ENCODE measurements at regions not wholly inside any gene's neighbourhood (a gene's known extent, or its start where the extent isn't known, plus 50 kb on each side); places are given as distances from the start of the nearest gene placed in this dataset.

DNA sequence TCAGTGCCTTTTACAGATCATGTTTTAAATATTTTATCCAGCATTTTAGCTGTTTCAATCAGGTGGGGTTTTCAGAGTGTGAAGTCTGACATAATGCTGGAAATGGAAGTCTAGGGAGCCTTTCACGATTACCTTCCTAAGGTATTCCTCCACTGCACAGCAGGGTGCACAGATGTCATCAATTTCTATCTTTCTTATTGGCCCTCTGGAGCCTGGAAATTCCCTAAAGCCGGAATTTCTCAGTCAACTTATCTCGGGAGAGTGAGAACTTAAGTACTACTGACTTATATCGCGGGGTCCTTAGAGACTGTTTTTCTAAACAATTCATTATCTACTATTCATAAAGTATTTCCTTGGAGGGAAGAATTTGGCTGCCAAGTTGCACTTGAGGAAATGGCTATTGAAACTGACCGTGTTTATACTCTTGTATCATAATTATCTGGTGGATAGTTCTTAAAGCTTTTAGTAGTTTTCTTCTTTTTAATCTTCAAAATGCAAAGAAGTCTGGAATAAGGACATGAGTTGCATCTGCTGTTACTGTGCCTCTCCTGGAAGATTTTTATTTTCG, 311.8 kb upstream of the B3GALT2 start:
- DNase-seq: no peak

DNA sequence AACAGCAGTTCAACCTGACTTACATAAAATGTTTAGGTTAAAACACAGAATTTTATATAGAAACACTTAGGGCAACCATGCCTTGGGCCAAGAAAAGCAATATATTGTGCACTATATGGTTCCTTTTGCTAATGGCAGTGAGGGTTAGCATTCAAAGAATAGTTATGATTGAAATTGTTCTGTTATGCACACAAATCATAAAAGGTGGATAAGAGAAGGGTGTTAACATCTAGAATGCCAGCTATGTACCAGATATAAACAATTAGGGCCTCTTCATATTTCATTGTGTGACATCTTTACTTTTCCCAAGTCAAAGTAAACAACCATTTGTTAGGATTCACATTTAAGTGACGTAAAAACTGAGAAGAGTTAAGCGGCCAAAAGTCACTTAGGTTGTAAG, 308.0 kb upstream of the B3GALT2 start:
- DNase-seq: no peak

DNA sequence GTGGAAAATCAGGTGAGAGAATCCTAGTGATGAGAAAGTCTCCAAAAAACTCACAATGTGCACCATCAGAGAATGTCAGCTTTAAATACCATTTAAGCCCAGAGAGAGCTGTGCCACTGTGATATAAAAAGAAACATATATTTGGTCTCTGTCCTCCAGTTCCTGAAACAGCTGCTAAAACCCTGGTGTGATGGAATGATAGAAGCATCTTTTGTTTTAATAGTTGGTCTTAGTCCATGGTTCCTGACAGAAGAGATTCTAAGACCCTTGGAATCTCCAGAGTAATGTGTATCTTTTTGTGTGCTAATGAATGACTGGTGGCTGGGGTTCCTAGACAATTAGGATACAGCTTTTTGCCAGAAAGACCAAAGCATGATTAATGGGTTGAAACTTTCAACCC, 302.8 kb upstream of the B3GALT2 start:
- DNase-seq: no peak

DNA sequence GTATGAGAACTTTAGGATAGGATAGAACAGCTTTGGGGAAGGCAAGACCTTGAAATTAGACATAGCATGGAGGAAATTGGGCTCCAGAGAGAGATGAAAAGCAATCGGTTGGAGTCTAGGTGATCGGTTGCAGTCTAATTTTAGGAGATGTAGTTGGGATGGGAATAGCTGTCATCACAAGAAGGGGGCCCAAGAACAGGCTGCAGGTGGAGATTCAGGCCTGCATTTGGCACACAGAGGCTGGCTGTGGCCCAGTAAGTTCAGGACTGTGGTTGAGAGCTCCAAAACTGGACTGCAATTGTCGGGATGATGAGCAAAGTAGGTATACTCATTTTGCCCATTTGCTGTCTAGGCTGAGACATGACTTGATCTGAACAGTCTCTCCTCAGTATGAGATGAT, 301.3 kb upstream of the B3GALT2 start:
- DNase-seq: no peak

DNA sequence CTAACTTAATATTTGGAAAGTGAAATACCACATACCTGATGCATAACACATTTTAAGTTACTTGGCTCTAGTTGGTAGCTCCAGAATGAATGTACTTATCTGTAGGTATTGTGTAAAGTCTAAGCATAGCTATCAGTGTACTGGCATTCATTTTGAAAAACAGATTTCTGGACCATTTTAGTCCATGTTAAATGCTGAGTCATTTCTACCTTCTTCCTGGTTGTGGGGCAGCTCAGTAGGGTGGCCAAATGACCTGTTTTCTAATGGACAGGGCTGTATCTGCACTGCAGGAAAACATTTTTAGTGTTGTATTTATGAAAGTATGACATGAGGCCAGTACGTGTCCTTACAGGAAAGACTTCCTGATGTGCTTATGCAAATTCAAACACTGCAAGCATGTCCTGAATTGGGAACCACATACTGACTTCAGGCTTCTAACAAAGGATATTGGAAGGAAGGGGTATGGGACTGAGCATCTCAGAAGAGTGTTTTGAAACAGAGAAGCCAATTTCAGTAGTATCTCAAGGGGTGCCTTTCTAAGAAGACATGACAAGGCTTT, 300.3 kb upstream of the B3GALT2 start:
- no peak for DNase-seq

DNA sequence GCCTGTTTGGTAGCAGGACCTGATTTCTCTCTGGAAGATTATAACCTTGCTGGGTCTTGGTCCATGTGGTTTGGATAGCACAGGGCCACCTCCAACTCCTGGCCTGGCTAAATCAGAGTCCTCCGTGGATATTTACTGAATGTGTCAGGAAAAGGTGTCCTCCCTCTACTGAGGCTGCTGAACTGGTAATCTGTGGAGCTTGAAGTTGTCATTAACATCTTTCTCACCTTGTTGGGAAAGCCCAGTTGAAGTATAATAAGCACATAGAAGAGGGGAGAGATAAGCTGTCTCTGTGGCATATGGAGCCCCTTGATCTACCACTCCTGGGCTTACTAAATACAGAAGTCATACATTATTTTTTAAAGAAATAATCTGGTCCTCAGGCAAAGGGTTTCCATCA, 294.3 kb upstream of the B3GALT2 start:
- DNase-seq: no peak

DNA sequence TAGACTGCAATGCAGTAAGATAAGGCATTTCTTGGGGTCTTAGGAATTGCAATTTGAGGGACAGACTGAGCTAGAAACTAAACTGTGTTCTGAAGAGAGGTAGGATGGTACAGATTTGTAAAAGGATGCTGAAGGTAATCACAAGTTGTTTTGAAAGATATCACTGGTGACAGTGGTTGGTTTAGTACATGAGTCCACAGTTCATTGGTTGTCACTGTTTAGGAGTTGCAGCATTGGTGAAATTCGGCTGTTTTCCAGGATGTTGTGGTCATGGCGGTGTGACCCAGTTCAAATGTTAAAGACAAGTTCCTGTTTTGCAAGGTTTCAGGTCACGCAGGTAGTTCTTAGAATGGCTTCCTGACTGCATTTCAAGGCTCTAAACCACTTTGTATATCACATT, 292.8 kb upstream of the B3GALT2 start:
- DNase-seq: no peak

DNA sequence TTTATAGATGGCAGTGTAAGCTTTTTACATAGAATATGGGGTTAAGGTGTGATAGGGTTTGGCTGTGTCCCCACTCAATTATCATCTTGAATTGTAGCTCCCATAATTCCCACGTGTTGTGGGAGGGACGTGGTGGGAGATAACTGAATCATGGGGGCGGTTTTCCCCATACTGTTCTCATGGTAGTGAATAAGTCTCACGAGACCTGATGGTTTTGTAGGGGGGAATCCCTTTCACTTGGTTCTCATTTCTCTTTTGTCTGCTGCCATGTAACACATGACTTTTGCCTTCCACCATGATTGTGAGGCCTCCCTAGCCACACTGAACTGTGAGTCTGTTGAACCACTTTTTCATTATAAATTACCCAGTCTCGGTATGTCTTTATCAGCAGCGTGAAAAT, 290.3 kb upstream of the B3GALT2 start:
- DNase-seq: peak; percentile 7 to 36 (median 11)

DNA sequence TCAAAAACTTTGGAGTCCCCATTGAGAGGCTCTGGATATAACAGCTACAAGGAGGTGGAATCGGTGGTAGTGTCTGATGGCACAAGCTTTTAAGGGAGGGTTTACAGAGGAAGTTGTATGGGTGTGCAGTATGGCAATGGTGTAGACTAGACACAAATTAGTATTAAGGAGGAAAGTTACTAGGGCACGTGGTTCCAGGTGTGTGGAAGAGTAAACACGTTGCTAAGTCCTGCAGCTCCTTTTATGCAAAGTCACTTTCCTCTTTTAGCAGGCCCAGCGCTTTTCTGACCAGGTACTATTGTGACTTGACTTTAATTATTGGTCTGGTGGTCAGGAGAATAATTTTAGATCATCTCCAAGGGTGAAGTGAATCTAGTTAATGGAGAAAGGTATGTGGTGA, 287.5 kb upstream of the B3GALT2 start:
- DNase-seq: no peak

DNA sequence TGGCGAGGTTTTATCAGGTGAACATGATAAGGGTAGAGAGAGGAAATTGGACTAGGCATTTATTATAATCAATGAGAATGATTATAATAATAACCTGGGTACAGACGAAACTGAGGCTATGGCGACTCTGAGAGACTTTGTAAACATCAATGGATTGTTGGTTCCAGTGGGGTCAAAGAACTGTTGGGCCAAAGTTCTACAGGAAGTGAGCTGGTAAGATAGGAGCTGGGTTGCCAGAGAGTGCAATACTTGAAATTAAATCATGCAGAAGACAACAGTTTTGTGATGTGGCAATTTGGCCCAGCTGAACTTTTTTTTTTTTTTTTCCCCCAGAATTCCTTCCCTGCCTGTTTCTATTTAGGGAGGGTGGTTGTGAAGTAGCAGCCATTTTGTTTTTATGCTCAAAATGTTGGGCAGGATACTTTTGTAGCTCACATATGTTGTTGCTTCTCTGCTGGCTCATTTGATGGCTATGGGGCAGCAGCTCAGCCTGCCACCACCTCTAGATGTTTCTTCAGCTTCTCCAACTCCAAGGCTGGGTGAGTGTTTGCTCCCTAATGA, 286.5 kb upstream of the B3GALT2 start:
- DNase-seq: no peak

DNA sequence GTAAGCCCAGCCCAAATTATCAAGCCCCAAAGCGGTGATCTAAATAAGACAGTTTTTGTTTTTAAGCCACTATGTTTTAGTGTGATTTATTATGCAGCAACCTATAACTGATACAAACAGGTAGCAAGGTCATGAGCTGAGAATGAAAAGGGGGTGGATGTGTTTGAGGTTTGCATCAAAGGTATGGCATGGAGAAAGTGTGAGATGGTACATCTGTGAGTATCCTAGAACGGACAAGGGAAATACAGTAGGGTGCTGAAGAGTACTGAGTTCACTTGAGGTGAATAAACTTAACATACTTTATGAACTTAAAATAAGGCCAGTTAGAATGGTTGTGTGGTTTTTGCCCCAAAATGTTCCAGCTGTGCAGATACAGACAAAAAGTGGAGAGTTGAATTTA, 286.0 kb upstream of the B3GALT2 start:
- DNase-seq: peak in 1 of 3 donors; percentile 11

DNA sequence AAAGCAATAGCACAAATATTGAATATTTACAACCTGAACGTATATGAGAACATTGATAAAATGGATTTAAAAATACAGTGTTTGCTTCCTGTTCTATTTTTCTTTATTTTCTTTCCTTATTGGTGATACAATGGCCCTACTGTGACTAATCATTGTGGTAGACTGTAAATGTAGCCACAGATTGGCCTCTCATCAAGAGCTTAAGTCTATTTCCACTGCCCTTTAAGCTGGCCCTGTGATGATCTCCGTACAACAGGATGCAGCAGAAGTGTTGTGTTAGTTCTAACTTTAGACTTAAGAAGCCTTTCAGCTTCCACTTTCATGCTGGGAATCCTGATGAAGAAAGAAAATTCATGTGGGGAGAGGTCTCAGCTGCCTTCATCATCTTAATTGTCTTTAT, 285.6 kb upstream of the B3GALT2 start:
- peak in 1 of 3 donors; percentile 9 for DNase-seq

DNA sequence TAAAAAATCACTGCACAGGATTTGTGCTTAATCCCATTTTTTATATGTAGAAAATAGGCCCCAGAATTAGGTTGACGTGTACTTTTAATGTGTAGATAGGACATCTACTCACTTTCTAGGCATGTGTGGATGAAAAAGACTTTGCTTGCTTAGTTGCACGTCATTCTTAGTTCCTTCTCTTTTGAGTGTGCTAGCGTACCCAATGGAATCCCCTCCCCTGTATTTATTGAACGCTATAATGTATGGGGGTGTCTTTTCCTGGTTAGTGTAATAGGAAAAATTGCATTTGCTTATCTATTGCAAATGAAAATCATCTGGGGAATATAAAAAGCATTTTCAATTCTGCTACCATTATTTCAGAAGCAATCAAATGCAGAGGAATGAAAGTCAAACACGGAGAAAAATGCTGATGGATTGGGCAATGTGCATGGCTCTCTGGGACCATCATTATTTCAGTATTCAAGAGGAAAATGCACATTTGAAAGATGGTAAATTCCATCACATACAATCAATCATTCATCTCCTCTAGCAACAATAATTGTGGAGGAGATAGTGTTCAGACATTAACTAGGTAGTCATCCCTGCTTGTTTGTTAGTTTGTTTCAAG, 277.0 kb upstream of the B3GALT2 start:
- no peak for DNase-seq

DNA sequence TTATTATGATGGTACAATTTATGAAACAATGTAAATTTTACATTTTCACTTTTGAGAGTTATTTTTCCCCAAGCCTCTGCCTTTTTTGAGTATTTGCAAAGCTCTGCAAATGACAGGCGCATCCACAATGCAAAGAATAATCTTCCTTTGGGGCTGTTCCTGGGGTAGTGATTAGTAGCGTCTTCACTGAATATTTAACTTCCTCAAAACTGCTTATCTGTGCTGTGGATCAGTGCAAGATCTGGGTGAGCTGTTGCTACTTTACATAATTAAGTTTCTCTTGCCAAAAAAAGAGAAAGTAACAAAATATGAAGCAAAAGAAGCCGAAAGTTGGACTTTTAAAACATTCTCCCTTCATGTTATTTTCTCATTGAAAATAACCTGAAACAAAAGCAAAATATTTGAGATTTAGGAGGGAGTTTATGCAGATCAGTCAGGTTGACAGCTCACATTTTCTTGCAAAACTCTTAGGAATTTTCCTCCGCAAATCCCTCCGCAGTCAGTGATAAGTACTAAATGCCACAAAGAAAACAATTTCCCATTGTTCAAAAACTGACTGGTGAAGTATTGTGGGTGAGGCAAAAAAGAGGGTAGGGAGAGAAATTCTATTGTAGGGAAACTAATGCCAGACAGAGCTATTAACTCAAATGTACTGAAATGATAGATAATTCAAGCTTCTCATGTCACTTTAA, 276.4 kb upstream of the B3GALT2 start:
- DNase-seq: peak; percentile 7 to 20 (median 15)

DNA sequence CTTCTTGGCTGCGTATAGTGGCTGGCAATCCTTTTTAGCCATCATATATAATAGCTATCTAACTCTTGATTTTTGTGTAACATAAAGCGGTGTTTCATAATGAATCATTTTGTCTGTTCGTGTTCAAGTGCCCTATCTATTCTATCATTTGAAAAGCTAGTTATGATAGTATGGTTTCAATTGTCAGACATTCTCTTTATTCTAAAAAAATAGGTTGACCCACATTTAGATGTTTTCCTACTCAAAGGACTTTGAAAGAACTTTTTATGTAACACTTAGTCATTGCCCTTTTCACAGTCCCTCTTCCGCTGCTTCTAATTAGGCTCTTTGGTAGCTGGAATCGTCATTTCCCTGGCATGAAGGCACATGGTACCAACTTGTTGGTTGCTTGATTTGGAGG, 272.2 kb upstream of the B3GALT2 start:
- DNase-seq: no peak

DNA sequence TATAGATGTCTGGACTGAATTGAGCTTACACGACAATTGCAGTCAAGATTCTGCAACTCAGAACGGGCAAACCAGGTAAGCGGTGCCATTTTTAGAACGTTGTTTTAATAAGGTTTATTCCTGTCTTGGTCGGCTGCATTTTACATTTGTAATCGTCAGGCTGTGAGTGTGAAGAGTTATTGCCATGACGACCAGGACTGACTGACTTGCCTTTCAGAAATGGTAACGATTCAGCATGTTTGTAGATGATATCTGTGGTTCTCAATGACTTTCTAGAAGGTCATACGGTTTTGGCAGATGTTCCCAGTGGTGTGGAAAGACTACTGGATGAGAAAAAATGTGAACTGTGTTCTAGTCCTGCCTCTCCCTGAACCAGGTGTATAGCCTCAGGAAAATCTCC, 271.3 kb upstream of the B3GALT2 start:
- DNase-seq: no peak

DNA sequence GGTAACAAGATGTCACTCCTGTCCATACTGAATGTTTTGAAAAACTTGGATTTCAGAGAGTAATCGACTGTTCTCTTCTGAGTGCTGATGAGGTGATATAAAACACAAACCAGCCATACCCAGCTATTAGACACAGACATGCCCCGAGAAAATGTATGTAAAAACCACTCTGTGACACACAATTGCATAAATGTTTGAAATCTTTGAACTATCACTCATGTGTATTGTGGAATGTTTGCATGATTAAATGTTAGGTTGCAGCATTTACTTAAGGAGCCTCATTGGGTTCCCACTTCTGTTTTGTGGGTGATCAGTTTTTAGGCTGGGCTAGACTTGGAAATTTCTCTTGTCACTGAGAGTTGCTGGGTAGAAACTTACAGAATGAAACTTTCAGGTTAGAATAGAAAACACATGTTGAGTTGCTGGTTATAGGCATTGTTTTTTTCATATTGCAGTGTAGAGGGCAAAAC, 270.4 kb upstream of the B3GALT2 start:
- no peak for DNase-seq

DNA sequence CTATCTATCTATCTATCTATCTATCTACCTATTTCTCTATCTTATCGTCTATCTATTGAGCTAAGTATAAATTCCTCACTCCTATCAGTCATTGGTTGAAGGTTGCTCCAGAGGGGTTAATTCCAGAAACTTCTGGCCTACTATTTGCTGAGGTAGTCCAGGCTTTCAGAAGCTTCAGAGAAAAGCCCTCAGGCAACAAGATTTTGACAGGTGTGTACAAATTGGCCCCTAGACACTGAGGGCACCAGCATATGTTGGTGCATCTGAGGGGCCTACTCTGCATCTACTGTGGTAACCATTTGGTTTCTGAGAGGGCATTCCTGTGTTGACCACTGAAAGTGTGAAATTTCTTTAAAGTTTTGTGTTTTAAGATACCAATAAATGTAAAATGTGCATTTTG, 265.2 kb upstream of the B3GALT2 start:
- DNase-seq: no peak

DNA sequence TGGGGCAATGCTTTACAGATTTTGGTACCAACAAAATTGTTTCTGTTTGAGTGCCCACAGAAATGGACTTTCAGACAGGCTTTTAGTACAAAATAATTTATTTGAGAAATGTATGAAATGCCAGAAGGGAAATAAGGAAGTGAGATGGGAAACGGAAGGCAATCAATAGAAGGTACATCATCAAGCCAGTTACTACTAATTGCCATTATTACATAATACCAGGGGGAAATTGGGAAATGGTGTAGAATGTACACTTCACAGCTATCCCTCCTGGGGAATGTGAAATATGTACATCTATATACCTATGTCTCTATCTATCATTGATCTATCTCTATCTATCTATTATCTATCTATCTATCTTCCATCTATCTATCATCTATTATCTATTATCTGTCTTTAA, 264.6 kb upstream of the B3GALT2 start:
- DNase-seq: peak in 2 of 3 donors; percentile 38

DNA sequence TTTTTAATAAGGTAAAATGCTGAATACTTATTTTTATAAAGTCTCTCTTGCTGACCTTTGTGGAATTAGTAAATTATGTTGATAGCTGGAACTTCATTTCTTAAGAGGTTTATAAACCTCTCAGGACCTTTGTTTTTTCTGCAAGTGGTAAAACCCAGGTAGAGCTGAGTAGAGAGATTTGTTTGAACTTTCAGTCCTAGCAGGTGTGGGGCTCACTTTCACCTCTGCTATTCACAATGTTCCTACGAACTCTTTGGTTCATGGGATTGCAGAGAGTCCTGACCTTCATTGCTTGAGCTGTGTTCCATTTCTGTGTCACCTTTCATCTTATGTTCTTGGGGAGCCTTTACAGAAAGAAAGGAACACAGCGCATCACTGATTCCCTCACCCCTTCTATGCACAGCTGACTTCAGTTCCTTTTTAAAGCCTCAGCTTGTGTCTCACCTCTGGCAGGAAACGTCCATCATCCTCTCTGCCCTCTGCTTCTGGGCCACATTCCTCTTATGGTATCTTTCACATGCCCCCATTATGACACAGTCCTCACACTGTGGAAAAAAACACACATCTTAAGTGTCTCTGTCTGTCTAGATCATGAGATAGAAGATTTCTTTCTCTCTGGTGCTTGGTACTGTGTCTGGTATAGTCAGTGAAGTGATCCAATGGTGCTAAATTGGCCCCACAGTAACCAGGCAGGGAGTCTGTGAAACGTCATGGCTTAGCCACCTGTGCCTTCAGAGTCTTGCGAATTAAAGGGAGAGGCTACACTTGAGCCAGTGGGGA, 262.5 kb upstream of the B3GALT2 start:
- DNase-seq: no peak

DNA sequence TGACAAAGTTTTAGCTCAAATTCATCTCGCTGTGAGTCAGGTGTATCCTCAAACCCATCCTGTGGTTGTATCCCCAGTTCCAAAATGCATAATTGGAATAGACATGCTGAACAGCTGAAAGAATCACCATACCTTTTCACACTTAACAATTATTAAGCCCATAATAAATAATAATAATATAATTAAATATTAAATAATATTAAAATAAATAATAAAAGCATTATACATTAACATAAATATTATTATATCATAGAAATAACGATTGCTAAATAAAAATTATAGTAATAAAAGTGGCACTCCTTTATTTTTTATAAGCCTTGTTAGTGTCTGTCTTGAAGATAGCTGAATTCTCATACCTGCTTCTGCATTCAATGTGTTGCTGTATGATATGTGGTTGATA, 257.5 kb upstream of the B3GALT2 start:
- DNase-seq: no peak

DNA sequence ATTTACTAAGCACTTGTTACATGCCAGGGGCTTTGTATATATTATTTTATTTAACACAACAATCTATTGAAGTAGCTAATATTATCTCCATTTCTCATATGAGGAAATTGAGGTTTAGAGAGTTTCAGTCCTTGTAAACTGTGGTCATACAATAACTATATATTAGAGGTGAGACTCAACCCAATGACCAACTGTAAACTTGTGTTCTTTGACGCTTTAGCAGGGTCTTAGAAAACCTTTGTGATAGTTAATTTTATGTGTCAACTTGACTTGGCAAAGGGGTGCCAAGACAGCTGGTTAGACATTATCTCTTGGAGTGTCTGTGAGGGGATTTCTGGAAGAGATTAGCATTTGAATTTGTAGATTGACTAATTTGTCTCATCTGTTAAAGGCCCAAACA, 252.4 kb upstream of the B3GALT2 start:
- DNase-seq: no peak

DNA sequence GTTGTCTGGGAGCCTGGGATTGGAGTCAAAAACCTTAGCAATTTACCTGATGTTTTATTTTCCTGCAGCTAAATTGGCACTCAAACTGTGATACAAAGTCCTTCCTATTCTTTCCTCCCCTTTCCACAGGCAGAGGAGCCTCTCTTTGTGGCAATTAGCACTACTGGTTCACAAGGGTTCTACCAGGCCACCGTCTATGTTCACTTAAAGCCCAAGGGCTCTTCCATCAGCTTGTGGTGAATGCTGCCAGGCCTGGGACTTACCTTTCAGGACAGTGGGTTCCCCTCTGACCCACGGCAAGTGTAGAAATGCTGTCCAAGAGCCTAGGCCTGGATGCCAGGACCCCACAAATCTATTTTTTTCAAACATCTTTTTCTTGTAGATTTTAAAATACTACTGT, 251.9 kb upstream of the B3GALT2 start:
- no peak for DNase-seq
